Calu3 (cell line): ENCODE measurements at regions not wholly inside any gene's neighbourhood (a gene's known extent, or its start where the extent isn't known, plus 50 kb on each side); places are given as distances from the start of the nearest gene placed in this dataset.

Experiments
- BruUV-seq: library from RNA; stranded (reverse); fragments of 400-500 nt; replicated peaks from 2 replicates; lab custom pipeline; 2021; lab: Mats Ljungman, UMichigan
- CTCF ChIA-PET: fragments of 300-600 bp; sonication (Branson Sonifier 250); formaldehyde crosslinking; loops from one replicate; lab custom pipeline; 2022; ENCODE audit warnings: antibody characterized with exemption; lab: Charles Lee
- DNase-seq: peaks from one replicate; pipeline ENCODE4 v3.0.0; 2022
- H3K27ac Mint-ChIP-seq: one replicate; pipeline ENCODE4 v1.8.0; 2022; ENCODE audit warnings: mixed read lengths; ENCODE audit not compliant: unreplicated experiment
- H3K27me3 Mint-ChIP-seq: one replicate; pipeline ENCODE4 v1.8.0; 2022; ENCODE audit warnings: mixed read lengths; ENCODE audit not compliant: unreplicated experiment
- H3K36me3 Mint-ChIP-seq: one replicate; pipeline ENCODE4 v1.8.0; 2022; ENCODE audit warnings: mild to moderate bottlenecking, moderate library complexity, mixed read lengths; ENCODE audit not compliant: insufficient read depth, unreplicated experiment
- H3K4me1 Mint-ChIP-seq: one replicate; pipeline ENCODE4 v1.8.0; 2022; ENCODE audit warnings: mild to moderate bottlenecking, low read depth, mixed read lengths; ENCODE audit not compliant: unreplicated experiment
- H3K4me3 Mint-ChIP-seq: one replicate; pipeline ENCODE4 v1.8.0; 2022; ENCODE audit warnings: mild to moderate bottlenecking, low read depth, moderate library complexity, mixed read lengths; ENCODE audit not compliant: unreplicated experiment
- H3K9me3 Mint-ChIP-seq: one replicate; pipeline ENCODE4 v1.8.0; 2022; ENCODE audit warnings: low read depth, mixed read lengths; ENCODE audit not compliant: unreplicated experiment
- CTCF ChIP-seq: fragments of 200-600 bp; IDR thresholded peaks from one replicate; pipeline ENCODE4 v1.8.0; 2022; ENCODE audit warnings: antibody characterized with exemption; ENCODE audit not compliant: unreplicated experiment
- intact Hi-C: fragments of 100-400 bp; cut with micrococcal nuclease; formaldehyde crosslinking; loops from one replicate; pipeline ENCODE4 v1.10.0; 2022; ENCODE audit not compliant: unreplicated experiment

GRCh38 chr1:188237573-188238348 lies 1409.0 kb downstream of the PLA2G4A start:
- TF ChIP-seq CTCF, result no peak
- no peaks in the 10 kb centered on the region for H3K9me3 Mint-ChIP-seq
- H3K27me3 Mint-ChIP-seq, result no peaks in the 10 kb centered on the region
- H3K36me3 Mint-ChIP-seq, result no peaks in the 10 kb centered on the region
- intact Hi-C loops, result loop anchor here (10.0 kb wide), 1 partner anchor 213 kb away; no protein-coding TSS in a partner anchor
- no peak overlapping the region for H3K27ac Mint-ChIP-seq
- peaks cover 36% of the 10 kb centered on the region for H3K4me1 Mint-ChIP-seq
- BruUV-seq, result no TSS peak
- H3K4me3 Mint-ChIP-seq, result no peak overlapping the region
- peak; percentile 7 for DNase-seq
- CTCF ChIA-PET, result interaction anchor here (0.6 kb wide), 1 partner anchor 845 kb away, joined by 3 read pairs; no protein-coding TSS in a partner anchor

DNA sequence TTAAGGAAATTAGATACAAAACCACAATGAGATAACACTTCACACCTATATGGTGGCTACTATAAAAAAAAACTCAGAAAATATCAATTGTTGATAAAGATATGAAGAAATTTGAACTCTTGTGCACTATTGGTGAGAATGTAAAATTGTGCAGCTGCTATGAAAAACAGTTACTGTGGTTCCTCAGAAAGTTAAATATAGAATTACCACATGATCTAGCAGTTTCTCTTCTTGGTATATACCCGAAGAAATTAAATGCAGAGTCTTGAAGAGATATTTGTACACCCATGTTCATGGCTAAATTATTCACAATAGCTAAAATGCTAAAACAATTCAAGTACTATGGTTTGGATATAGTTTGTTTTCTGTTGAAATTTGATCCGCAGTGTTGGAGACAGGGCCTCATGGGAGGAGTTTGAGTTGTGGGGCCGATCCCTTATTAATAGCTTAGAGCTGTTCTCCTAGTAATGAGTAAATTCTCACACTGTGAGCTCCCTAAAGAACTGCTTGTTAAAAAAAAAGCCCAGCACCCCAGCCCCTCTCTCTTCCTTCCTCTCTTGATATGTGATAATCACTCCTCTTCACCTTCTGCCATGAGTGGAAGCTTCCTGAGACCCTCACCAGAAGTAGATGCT lies 1412.1 kb downstream of the PLA2G4A start:
- Mint-ChIP-seq H3K27ac (no peak overlapping the region), H3K4me3 (no peak overlapping the region), H3K9me3 (no peaks in the 10 kb centered on the region), H3K4me1 (peaks cover 36% of the 10 kb centered on the region), H3K36me3 (no peaks in the 10 kb centered on the region), H3K27me3 (no peaks in the 10 kb centered on the region)
- CTCF ChIA-PET, result interaction anchor here (0.6 kb wide), 1 partner anchor 1286 kb away, joined by 5 read pairs; no protein-coding TSS in a partner anchor
- no TSS peak for BruUV-seq
- no peak for DNase-seq
- TF ChIP-seq CTCF, result no peak
- intact Hi-C loops, result loop anchor here (5.0 kb wide), 1 partner anchor 314 kb away; no protein-coding TSS in a partner anchor

GRCh38 chr1:188241629-188242028 lies 1412.9 kb downstream of the PLA2G4A start:
- intact Hi-C loops, result loop anchor here (5.0 kb wide), 1 partner anchor 314 kb away; no protein-coding TSS in a partner anchor
- CTCF ChIA-PET, result no interaction called here
- no peaks in the 10 kb centered on the region for H3K36me3 Mint-ChIP-seq
- H3K4me3 Mint-ChIP-seq, result no peak overlapping the region
- H3K4me1 Mint-ChIP-seq, result peaks cover 36% of the 10 kb centered on the region
- no peak for TF ChIP-seq CTCF
- H3K27me3 Mint-ChIP-seq, result no peaks in the 10 kb centered on the region
- no peak overlapping the region for H3K27ac Mint-ChIP-seq
- no peaks in the 10 kb centered on the region for H3K9me3 Mint-ChIP-seq
- DNase-seq, result no peak
- BruUV-seq, result no TSS peak

GRCh38 chr1:188243456-188243855 lies 1414.7 kb downstream of the PLA2G4A start:
- CTCF ChIA-PET, result no interaction called here
- H3K9me3 Mint-ChIP-seq, result no peaks in the 10 kb centered on the region
- BruUV-seq, result no TSS peak
- DNase-seq, result no peak
- intact Hi-C loops, result loop anchor here (5.0 kb wide), 1 partner anchor 316 kb away; no protein-coding TSS in a partner anchor
- H3K36me3 Mint-ChIP-seq, result no peaks in the 10 kb centered on the region
- no peak for TF ChIP-seq CTCF
- no peaks in the 10 kb centered on the region for H3K27me3 Mint-ChIP-seq
- no peak overlapping the region for H3K4me3 Mint-ChIP-seq
- no peak overlapping the region for H3K27ac Mint-ChIP-seq
- H3K4me1 Mint-ChIP-seq, result peaks cover 20% of the 10 kb centered on the region
